ENCODE measurements at regions not wholly inside any gene's neighbourhood (a gene's known extent, or its start where the extent isn't known, plus 50 kb on each side); places are given as distances from the start of the nearest gene placed in this dataset.

GRCh38 chr3:161171113-161171512 lies 50.0 kb upstream of the NMD3 start:
- TF ChIP-seq EGR1 (IDR thresholded peaks at IDR 0.05; ENCODE audit: low read depth in 2 of 2): no peak
- no peak for TF ChIP-seq CTCF (IDR thresholded peaks at IDR 0.05; ENCODE audit: low read depth, low read length, missing input control)
- TF ChIP-seq YY1 (IDR thresholded peaks at IDR 0.05): no peak
- no peak for TF ChIP-seq REST (IDR thresholded peaks at IDR 0.05)
- TF ChIP-seq JUND (IDR thresholded peaks at IDR 0.05): peak in 1 of 2 donors; percentile 46
- TF ChIP-seq ZBTB33 (IDR thresholded peaks at IDR 0.05): no peak
